ENCODE measurements at regions not wholly inside any gene's neighbourhood (a gene's known extent, or its start where the extent isn't known, plus 50 kb on each side); places are given as distances from the start of the nearest gene placed in this dataset.

GRCh38 chr2:51231071-51231470, 199.1 kb upstream of the NRXN1 start:
- TF ChIP-seq CTCF (IDR thresholded peaks at IDR 0.05; ENCODE audit: low read depth, low read length, poor library complexity, severe bottlenecking) = no peak
- TF ChIP-seq EZH2phosphoT487 (IDR thresholded peaks at IDR 0.05; ENCODE audit: borderline replicate concordance, low read length) = no peak

Measured in DOHH2 (cell line).